Activated T-cell treated with anti-CD3 and anti-CD28 coated beads, Interleukin-2, amount 50 U/mL, for 72 hours (primary cell): ENCODE measurements at regions not wholly inside any gene's neighbourhood (a gene's known extent, or its start where the extent isn't known, plus 50 kb on each side); places are given as distances from the start of the nearest gene placed in this dataset.

Experiments
- ATAC-seq, 2 donors: fragments of 150-1000 bp; cut with Tn5 transposase; replicated peaks in 1 of 2; 2 replicates each; pipeline ENCODE4 v1.10.0; 2021; ENCODE audit warnings: moderate library complexity in 2 of 2, mild to moderate bottlenecking in 1 of 2
- DNase-seq, 2 donors: peaks; one replicate each; pipeline ENCODE4 v3.0.0; 2021 to 2022; ENCODE audit warnings: mixed read lengths in 1 of 2
- H3K27ac Mint-ChIP-seq: one replicate; pipeline ENCODE4 v1.8.0; 2022; ENCODE audit warnings: mild to moderate bottlenecking, moderate library complexity, mixed read lengths
- H3K27me3 Mint-ChIP-seq: one replicate; pipeline ENCODE4 v1.8.0; 2022; ENCODE audit warnings: low read depth, mixed read lengths
- H3K36me3 Mint-ChIP-seq, 2 donors: one replicate each; pipeline ENCODE4 v1.8.0; 2022; ENCODE audit warnings: mixed read lengths in 2 of 2, mild to moderate bottlenecking in 1 of 2; ENCODE audit not compliant: insufficient read depth in 2 of 2
- H3K4me1 Mint-ChIP-seq: one replicate; pipeline ENCODE4 v1.8.0; 2022; ENCODE audit warnings: low read depth, mixed read lengths
- H3K4me3 Mint-ChIP-seq, 2 donors: one replicate each; pipeline ENCODE4 v1.8.0; 2022; ENCODE audit warnings: mild to moderate bottlenecking in 2 of 2, mixed read lengths in 2 of 2, moderate library complexity in 2 of 2
- H3K9me3 Mint-ChIP-seq, 2 donors: one replicate each; pipeline ENCODE4 v1.8.0; 2022; ENCODE audit warnings: mixed read lengths in 2 of 2

DNA sequence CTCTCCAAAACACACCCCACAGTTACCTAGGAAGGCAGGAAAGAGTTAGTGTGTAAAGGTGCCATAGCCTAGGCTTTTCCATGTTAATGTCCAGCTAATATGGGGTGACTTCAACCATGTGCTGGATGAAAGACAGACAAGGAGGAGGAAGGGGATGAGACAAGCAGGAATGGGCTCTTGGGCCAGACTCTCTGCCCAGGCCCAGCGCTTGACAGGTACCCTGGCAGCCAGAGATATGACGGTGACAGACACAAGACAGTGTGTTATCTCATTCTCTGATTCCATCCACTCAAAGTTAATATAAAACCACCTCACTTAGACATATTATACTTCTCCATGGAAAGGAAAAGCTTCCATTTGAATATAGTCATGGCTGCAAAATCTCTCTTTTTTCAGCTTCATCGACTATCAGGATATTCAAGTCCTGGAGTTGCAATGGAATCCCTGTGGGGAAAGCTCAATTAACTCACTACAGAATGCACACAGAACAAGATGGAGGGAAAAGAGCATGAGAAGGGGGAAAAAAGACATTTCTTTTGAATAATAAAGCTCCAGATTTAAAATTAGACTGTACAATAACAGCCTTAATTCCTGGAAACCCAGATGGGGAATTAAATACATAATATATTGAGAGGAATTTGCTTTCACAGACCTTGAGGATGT, 596.7 kb downstream of the TOX3 start:
- Mint-ChIP-seq H3K9me3 (peaks cover 0 to 2% of the 10 kb centered on the region in 2 donors), H3K36me3 (no peaks in the 10 kb centered on the region), H3K4me3 (no peak overlapping the region), H3K27ac (no peak overlapping the region), H3K4me1 (no peaks in the 10 kb centered on the region), H3K27me3 (no peaks in the 10 kb centered on the region)
- no peak for ATAC-seq
- DNase-seq, result no peak

DNA sequence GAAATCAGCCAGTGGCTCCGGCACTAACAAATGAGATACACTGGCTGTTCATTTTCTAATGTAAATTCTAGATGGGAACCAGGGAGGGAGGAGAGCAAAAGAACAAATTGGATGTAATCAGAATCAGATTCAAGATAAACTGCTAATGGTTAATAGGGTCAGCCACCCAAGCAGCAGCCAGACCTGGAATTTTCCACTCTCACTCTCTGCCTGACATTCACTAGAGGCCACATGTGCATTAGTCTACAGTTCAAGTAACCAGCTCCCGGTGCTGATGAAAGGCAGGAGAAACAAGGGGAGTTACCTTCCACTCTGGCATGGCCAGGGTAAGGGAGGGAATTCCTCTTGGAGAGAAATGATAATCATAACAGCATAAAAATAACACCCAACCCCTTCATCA, 597.7 kb downstream of the TOX3 start:
- ATAC-seq (no peak), DNase-seq (no peak)
- Mint-ChIP-seq H3K9me3 (peaks cover 0 to 2% of the 10 kb centered on the region in 2 donors), H3K4me3 (no peak overlapping the region), H3K27me3 (no peaks in the 10 kb centered on the region), H3K4me1 (no peaks in the 10 kb centered on the region), H3K27ac (no peak overlapping the region), H3K36me3 (no peaks in the 10 kb centered on the region)

DNA sequence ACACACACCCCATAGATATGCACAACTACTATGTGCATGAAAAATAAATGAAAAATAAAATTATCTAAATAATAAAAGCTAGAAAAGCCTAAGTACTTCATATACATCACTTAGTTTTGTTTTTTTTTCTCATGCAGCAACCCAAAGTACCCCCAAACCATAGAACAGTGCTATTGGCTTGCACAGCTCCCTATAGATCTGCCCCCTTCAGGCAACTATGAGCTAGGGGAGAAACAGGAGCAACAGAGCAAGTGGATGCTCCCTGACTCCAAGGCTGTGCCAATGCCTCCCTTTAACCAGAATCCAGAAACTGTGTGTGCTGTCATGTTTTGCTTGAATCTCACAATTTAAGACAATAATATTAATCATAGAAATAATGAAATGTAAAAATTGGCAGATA, 605.5 kb downstream of the TOX3 start:
- no peak overlapping the region for H3K4me3 Mint-ChIP-seq
- no peaks in the 10 kb centered on the region for H3K4me1 Mint-ChIP-seq
- no peak for ATAC-seq

DNA sequence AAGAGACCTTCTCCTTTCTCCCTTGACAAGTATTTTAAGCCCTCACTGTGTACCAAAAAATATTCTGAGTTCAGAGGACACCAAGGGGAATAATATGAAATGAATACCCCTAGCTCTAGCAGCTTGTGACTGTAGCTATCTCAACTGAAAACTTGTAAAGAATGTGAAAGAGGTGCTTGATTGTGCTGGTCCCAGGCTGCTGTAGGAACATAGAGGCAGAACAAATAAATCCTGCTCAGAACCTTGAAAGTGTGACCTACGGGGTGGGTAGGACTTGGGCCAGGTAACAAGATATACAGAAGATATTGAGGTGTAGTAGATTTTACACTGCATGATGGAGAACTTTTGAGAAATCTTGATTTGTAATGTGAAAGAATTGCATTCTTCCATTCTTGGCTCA, 606.8 kb downstream of the TOX3 start:
- ATAC-seq, result no peak
- H3K9me3 Mint-ChIP-seq, result peaks cover 2 to 9% of the 10 kb centered on the region in 2 donors

More for the DNA sequence above, 605.5 kb downstream of the TOX3 start:
- no peak overlapping the region for H3K27ac Mint-ChIP-seq
- peaks cover 0 to 9% of the 10 kb centered on the region in 2 donors for H3K9me3 Mint-ChIP-seq
- H3K36me3 Mint-ChIP-seq, result no peaks in the 10 kb centered on the region
- no peak for DNase-seq
- H3K27me3 Mint-ChIP-seq, result no peaks in the 10 kb centered on the region

DNA sequence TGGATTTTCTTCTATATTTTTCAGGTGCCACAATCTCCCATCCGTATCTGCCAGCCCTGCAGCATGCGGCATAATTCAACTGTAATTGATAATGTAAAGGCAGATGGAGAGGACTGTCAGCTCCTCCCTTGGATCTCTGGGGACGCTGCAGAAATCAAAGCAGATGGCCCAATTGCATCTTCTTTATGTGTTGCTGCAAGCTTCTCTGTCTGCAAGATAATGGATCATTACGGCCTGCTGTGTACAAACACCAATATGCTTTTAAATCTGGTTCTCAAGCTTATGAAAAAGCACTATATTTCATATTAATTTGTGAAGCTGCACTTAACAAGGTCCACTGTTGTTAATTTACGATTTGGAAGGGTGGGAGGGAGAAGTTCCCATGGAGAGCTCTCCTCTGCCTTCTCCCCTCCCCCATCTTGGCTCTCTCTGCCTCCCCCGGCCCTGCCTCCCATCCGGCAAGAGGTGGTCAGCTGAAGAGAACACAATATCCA, 607.5 kb downstream of the TOX3 start:
- H3K36me3 Mint-ChIP-seq, result no peaks in the 10 kb centered on the region
- H3K4me1 Mint-ChIP-seq, result no peaks in the 10 kb centered on the region
- H3K4me3 Mint-ChIP-seq, result no peak overlapping the region
- no peak overlapping the region for H3K27ac Mint-ChIP-seq
- H3K27me3 Mint-ChIP-seq, result no peaks in the 10 kb centered on the region
- peaks cover 2 to 9% of the 10 kb centered on the region in 2 donors for H3K9me3 Mint-ChIP-seq
- ATAC-seq, result no peak
- DNase-seq, result no peak

More for the DNA sequence above, 606.8 kb downstream of the TOX3 start:
- H3K27me3 Mint-ChIP-seq, result no peaks in the 10 kb centered on the region
- H3K4me1 Mint-ChIP-seq, result no peaks in the 10 kb centered on the region
- H3K27ac Mint-ChIP-seq, result no peak overlapping the region
- no peak for DNase-seq
- H3K36me3 Mint-ChIP-seq, result no peaks in the 10 kb centered on the region
- H3K4me3 Mint-ChIP-seq, result no peak overlapping the region

- no peaks in the 10 kb centered on the region for H3K27me3 Mint-ChIP-seq
- peaks cover 5 to 13% of the 10 kb centered on the region in 2 donors for H3K9me3 Mint-ChIP-seq
- ATAC-seq (no peak), DNase-seq (no peak)
- H3K4me1 Mint-ChIP-seq, result no peaks in the 10 kb centered on the region
- H3K36me3 Mint-ChIP-seq, result no peaks in the 10 kb centered on the region
- no peak overlapping the region for H3K4me3 Mint-ChIP-seq
- no peak overlapping the region for H3K27ac Mint-ChIP-seq
Measured at GRCh38 chr16:51938861-51939260, 608.1 kb downstream of the TOX3 start.

DNA sequence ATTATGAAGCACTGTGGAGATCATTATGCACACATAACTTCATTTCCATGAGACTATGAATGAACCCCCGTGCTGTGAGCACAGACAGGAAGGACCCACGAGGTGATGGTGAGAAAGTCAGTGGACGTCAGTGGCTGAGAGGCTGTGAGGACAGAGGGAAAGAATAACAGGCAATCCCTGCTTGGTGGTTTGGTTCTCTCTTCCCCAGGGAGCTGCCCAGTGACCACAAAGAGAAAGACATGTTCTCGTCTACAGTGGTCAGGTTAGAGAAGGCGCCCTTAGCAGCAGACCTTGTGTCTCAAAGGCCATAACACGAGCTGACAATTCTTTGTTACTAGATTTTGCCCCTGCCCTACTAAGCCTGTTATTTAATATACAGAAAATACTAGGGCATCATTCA, 609.2 kb downstream of the TOX3 start:
- no peaks in the 10 kb centered on the region for H3K36me3 Mint-ChIP-seq
- ATAC-seq (no peak), DNase-seq (no peak)
- no peaks in the 10 kb centered on the region for H3K27me3 Mint-ChIP-seq
- no peak overlapping the region for H3K27ac Mint-ChIP-seq
- H3K4me1 Mint-ChIP-seq, result no peaks in the 10 kb centered on the region
- H3K4me3 Mint-ChIP-seq, result no peak overlapping the region
- peaks cover 8 to 14% of the 10 kb centered on the region in 2 donors for H3K9me3 Mint-ChIP-seq

GRCh38 chr16:51936846-51937245, 610.1 kb downstream of the TOX3 start:
- DNase-seq, result no peak
- H3K27ac Mint-ChIP-seq, result no peak overlapping the region
- H3K9me3 Mint-ChIP-seq, result peaks cover 8 to 14% of the 10 kb centered on the region in 2 donors
- no peaks in the 10 kb centered on the region for H3K4me1 Mint-ChIP-seq
- H3K27me3 Mint-ChIP-seq, result no peaks in the 10 kb centered on the region
- no peak for ATAC-seq
- no peaks in the 10 kb centered on the region for H3K36me3 Mint-ChIP-seq
- no peak overlapping the region for H3K4me3 Mint-ChIP-seq

DNA sequence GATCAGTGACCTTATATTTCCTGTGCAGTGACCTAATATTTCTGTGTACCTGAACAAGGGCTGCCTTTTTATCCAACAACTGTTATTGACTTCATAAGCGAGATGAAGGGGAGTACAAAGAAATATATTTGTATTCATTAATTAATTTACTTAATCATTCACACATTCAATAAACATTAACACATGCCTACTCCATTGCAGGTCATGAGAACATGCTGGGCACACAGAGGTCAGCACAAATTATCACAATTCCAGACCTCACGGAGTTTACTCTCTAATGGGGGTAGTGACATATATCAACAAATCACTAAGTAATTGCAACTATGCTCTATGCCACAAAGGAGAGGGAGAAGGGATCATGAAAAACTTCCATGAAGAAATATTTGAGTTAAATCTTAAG, 614.6 kb downstream of the TOX3 start:
- Mint-ChIP-seq H3K9me3 (peaks cover 12 to 14% of the 10 kb centered on the region in 2 donors), H3K27me3 (no peaks in the 10 kb centered on the region), H3K27ac (no peak overlapping the region), H3K36me3 (peaks cover 0 to 2% of the 10 kb centered on the region in 2 donors), H3K4me3 (no peak overlapping the region), H3K4me1 (no peaks in the 10 kb centered on the region)
- no peak for DNase-seq
- ATAC-seq, result no peak

DNA sequence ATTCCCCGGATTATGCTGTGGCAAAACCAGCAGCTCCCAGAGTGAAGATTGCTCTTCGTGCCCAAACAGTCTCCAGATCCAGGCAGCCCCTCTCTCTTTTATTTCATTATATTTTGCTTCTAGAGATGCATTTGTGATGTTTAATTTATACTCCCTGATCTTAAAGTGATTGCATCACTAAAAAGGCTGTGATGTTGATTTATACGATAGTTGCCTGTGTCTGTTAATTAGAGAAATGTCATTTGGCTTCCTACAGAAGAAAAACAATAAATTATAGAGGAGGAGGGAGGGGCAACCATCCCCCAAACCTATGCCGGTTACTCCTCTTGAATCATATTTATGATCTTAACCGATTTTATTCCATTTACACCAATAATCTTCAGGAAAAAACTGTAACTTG, 615.3 kb downstream of the TOX3 start:
- Mint-ChIP-seq H3K4me1 (no peaks in the 10 kb centered on the region), H3K4me3 (no peak overlapping the region), H3K27me3 (no peaks in the 10 kb centered on the region), H3K27ac (no peak overlapping the region), H3K36me3 (peaks cover 0 to 2% of the 10 kb centered on the region in 2 donors), H3K9me3 (peaks cover 9 to 15% of the 10 kb centered on the region in 2 donors)
- DNase-seq (no peak), ATAC-seq (no peak)

GRCh38 chr16:51924744-51925143, 622.2 kb downstream of the TOX3 start:
- H3K27ac Mint-ChIP-seq, result no peak overlapping the region
- no peaks in the 10 kb centered on the region for H3K27me3 Mint-ChIP-seq
- H3K36me3 Mint-ChIP-seq, result peaks cover 0 to 3% of the 10 kb centered on the region in 2 donors
- H3K4me1 Mint-ChIP-seq, result no peaks in the 10 kb centered on the region
- no peak for DNase-seq
- no peak for ATAC-seq
- peaks cover 5 to 6% of the 10 kb centered on the region in 2 donors for H3K9me3 Mint-ChIP-seq
- no peak overlapping the region for H3K4me3 Mint-ChIP-seq

DNA sequence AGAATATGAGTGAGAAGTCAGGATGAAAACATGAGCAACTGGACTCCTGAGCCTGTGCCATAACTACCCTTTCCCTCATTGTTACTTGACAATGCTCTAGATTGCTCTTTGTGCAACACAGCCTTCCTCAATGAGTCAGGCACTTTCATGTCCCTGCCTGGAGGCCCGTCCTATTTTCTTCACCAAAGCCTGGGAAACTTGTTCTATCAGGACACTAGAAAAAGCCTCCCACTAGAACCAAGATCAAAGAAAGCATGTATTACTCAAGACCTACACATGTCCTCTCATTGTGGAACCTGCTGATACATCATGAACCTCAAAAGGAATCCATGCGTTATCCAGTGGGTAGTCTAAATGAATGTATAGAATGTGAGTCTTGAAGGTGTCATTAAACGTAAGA, 624.5 kb downstream of the TOX3 start:
- Mint-ChIP-seq H3K9me3 (peaks cover 5 to 6% of the 10 kb centered on the region in 2 donors), H3K4me1 (no peaks in the 10 kb centered on the region), H3K27ac (no peak overlapping the region), H3K36me3 (peaks cover 0 to 3% of the 10 kb centered on the region in 2 donors), H3K4me3 (no peak overlapping the region), H3K27me3 (no peaks in the 10 kb centered on the region)
- ATAC-seq, result no peak
- no peak for DNase-seq

- H3K27me3 Mint-ChIP-seq, result no peaks in the 10 kb centered on the region
- peaks cover 0 to 3% of the 10 kb centered on the region in 2 donors for H3K36me3 Mint-ChIP-seq
- ATAC-seq (no peak), DNase-seq (no peak)
- no peaks in the 10 kb centered on the region for H3K4me1 Mint-ChIP-seq
- H3K4me3 Mint-ChIP-seq, result no peak overlapping the region
- no peak overlapping the region for H3K27ac Mint-ChIP-seq
- H3K9me3 Mint-ChIP-seq, result peaks cover 4 to 8% of the 10 kb centered on the region in 2 donors
Measured at GRCh38 chr16:51919736-51920135, 627.2 kb downstream of the TOX3 start.

- Mint-ChIP-seq H3K36me3 (no peaks in the 10 kb centered on the region), H3K9me3 (peaks cover 4 to 5% of the 10 kb centered on the region in 2 donors), H3K4me3 (no peak overlapping the region), H3K27ac (no peak overlapping the region), H3K27me3 (no peaks in the 10 kb centered on the region), H3K4me1 (no peaks in the 10 kb centered on the region)
- DNase-seq (no peak), ATAC-seq (no peak)
Measured at GRCh38 chr16:51916814-51917213, 630.1 kb downstream of the TOX3 start.
